H9 (cell line): ENCODE measurements at regions not wholly inside any gene's neighbourhood (a gene's known extent, or its start where the extent isn't known, plus 50 kb on each side); places are given as distances from the start of the nearest gene placed in this dataset.

Source experiments
- DNase-seq: peaks from one replicate; pipeline ENCODE4 v3.0.0-alpha.2; 2017
- H2AFZ ChIP-seq: one replicate; pipeline ENCODE4 v1.6.1; 2013; ENCODE audit warnings: mild to moderate bottlenecking, low read length, control low read depth, moderate library complexity
- H2AK5ac ChIP-seq: 2 replicates; pipeline ENCODE4 v1.6.1; 2013; ENCODE audit warnings: low read length, control low read depth, mixed read lengths; ENCODE audit not compliant: insufficient read length
- H2BK120ac ChIP-seq: one replicate; pipeline ENCODE4 v1.6.1; 2013; ENCODE audit warnings: low read depth, mild to moderate bottlenecking, low read length, control low read depth, inconsistent platforms; ENCODE audit not compliant: poor library complexity, severe bottlenecking
- H2BK12ac ChIP-seq: 2 replicates; pipeline ENCODE4 v1.6.1; 2013; ENCODE audit warnings: low read length, control low read depth, mixed read lengths, low read depth; ENCODE audit not compliant: insufficient read length
- H2BK15ac ChIP-seq: 2 replicates; pipeline ENCODE4 v1.6.1; 2013; ENCODE audit warnings: low read depth, low read length, control low read depth
- H2BK20ac ChIP-seq: one replicate; pipeline ENCODE4 v1.6.1; 2013; ENCODE audit warnings: low read depth, mild to moderate bottlenecking, low read length, control low read depth, inconsistent platforms; ENCODE audit not compliant: poor library complexity, severe bottlenecking
- H2BK5ac ChIP-seq: 2 replicates; pipeline ENCODE4 v1.6.1; 2013; ENCODE audit warnings: low read length, control low read depth, mixed read lengths; ENCODE audit not compliant: insufficient read length
- H3K14ac ChIP-seq: 2 replicates; pipeline ENCODE4 v1.6.1; 2013; ENCODE audit warnings: low read length, control low read depth; ENCODE audit not compliant: insufficient read depth
- H3K18ac ChIP-seq: 2 replicates; pipeline ENCODE4 v1.6.1; 2013; ENCODE audit warnings: low read depth, mild to moderate bottlenecking, mixed read lengths, low read length, control low read depth; ENCODE audit not compliant: insufficient read length
- H3K23ac ChIP-seq: 2 replicates; pipeline ENCODE4 v1.6.1; 2013; ENCODE audit warnings: low read length, control low read depth, mixed read lengths, low read depth; ENCODE audit not compliant: insufficient read length
- H3K23me2 ChIP-seq: 2 replicates; pipeline ENCODE4 v1.6.1; 2013; ENCODE audit warnings: low read depth, mild to moderate bottlenecking, mixed read lengths, low read length, control low read depth; ENCODE audit not compliant: insufficient read length, poor library complexity, severe bottlenecking
- H3K27ac ChIP-seq: 2 replicates; pipeline ENCODE4 v1.5.1; 2013; ENCODE audit warnings: low read length, control low read depth, mixed read lengths, low read depth; ENCODE audit not compliant: insufficient read length
- H3K27me3 ChIP-seq: 2 replicates; pipeline ENCODE4 v1.6.1; 2013; ENCODE audit warnings: low read length, control low read depth, inconsistent platforms; ENCODE audit not compliant: insufficient read depth
- H3K4ac ChIP-seq: 2 replicates; pipeline ENCODE4 v1.6.1; 2013; ENCODE audit warnings: low read depth, mild to moderate bottlenecking, control low read depth, inconsistent platforms, low read length, moderate library complexity
- H3K4me1 ChIP-seq: 2 replicates; pipeline ENCODE4 v1.6.1; 2013; ENCODE audit warnings: low read length, control low read depth, inconsistent platforms; ENCODE audit not compliant: insufficient read depth
- H3K4me2 ChIP-seq: 2 replicates; pipeline ENCODE4 v1.6.1; 2013; ENCODE audit warnings: low read length, control low read depth, mixed read lengths; ENCODE audit not compliant: insufficient read length, insufficient read depth
- H3K56ac ChIP-seq: 2 replicates; pipeline ENCODE4 v1.6.1; 2013; ENCODE audit warnings: low read depth, mild to moderate bottlenecking, mixed read lengths, low read length, control low read depth; ENCODE audit not compliant: insufficient read length
- H3K79me1 ChIP-seq: 2 replicates; pipeline ENCODE4 v1.6.1; 2013; ENCODE audit warnings: low read depth, mild to moderate bottlenecking, moderate library complexity, low read length, control low read depth, inconsistent platforms; ENCODE audit not compliant: insufficient read depth, poor library complexity, severe bottlenecking
- H3K79me2 ChIP-seq: 2 replicates; pipeline ENCODE4 v1.6.1; 2013; ENCODE audit warnings: low read length, control low read depth, inconsistent platforms; ENCODE audit not compliant: insufficient read depth
- H3K9ac ChIP-seq: 2 replicates; pipeline ENCODE4 v1.6.1; 2013; ENCODE audit warnings: low read length, control low read depth, mixed read lengths; ENCODE audit not compliant: insufficient read length; ENCODE audit errors: extremely low read depth
- H3K9me3 ChIP-seq: one replicate; pipeline ENCODE4 v1.6.1; 2013; ENCODE audit warnings: low read depth, low read length, inconsistent platforms; ENCODE audit not compliant: control insufficient read depth
- H3T11ph ChIP-seq: one replicate; pipeline ENCODE4 v1.6.1; 2013; ENCODE audit warnings: mild to moderate bottlenecking, low read length, control low read depth, inconsistent platforms
- H4K20me1 ChIP-seq: one replicate; pipeline ENCODE4 v1.6.1; 2013; ENCODE audit not compliant: control insufficient read depth, insufficient read length, insufficient read depth
- H4K5ac ChIP-seq: 2 replicates; pipeline ENCODE4 v1.6.1; 2013; ENCODE audit warnings: low read depth, mild to moderate bottlenecking, mixed read lengths, low read length, control low read depth; ENCODE audit not compliant: insufficient read length
- H4K8ac ChIP-seq: replicated peaks from 2 replicates; pipeline ENCODE4 v1.6.1; 2013; ENCODE audit warnings: low read length, control low read depth, mixed read lengths, low read depth; ENCODE audit not compliant: insufficient read length
- H4K91ac ChIP-seq: 2 replicates; pipeline ENCODE4 v1.6.1; 2013; ENCODE audit warnings: low read depth, mild to moderate bottlenecking, moderate library complexity, mixed read lengths, low read length, control low read depth; ENCODE audit not compliant: insufficient read length
- H3K27ac Mint-ChIP-seq, 3 experiments: 2 replicates in 2 of 3; 3 replicates in 1 of 3; pipeline ENCODE4 v1.8.0; 2020 to 2021; ENCODE audit warnings: mixed read lengths in 3 of 3, mild to moderate bottlenecking in 1 of 3, moderate library complexity in 1 of 3
- H3K27me3 Mint-ChIP-seq: 2 replicates; pipeline ENCODE4 v1.8.0; 2021; ENCODE audit warnings: low read depth, mild to moderate bottlenecking, moderate library complexity, mixed read lengths
- H3K36me3 Mint-ChIP-seq, 3 experiments: 2 replicates in 2 of 3; 3 replicates in 1 of 3; pipeline ENCODE4 v1.8.0; 2020 to 2021; ENCODE audit warnings: low read depth in 3 of 3, mixed read lengths in 3 of 3; ENCODE audit not compliant: insufficient read depth in 1 of 3
- H3K4me1 Mint-ChIP-seq, 2 experiments: 2 replicates each; pipeline ENCODE4 v1.8.0; 2020; ENCODE audit warnings: mixed read lengths in 2 of 2
- H3K4me3 Mint-ChIP-seq, 2 experiments: 2 replicates in 1 of 2; 3 replicates in 1 of 2; pipeline ENCODE4 v1.8.0; 2020 to 2021; ENCODE audit warnings: mild to moderate bottlenecking in 2 of 2, mixed read lengths in 2 of 2, moderate library complexity in 1 of 2
- H3K9me3 Mint-ChIP-seq, 2 experiments: 2 replicates in 1 of 2; 3 replicates in 1 of 2; pipeline ENCODE4 v1.8.0; 2020; ENCODE audit warnings: mild to moderate bottlenecking in 2 of 2, mixed read lengths in 2 of 2, moderate library complexity in 1 of 2
- WGBS: extraction: QIAGEN DNeasy Blood & Tissue Kit; methylation state at CpG from one replicate; pipeline ENCODE4 v1.1.7; 2013; ENCODE audit warnings: missing lambda C conversion rate, low lambda C conversion rate, mixed read lengths; ENCODE audit not compliant: insufficient read length; ENCODE audit errors: extremely low coverage; 5-methylcytosine and 5-hydroxymethylcytosine counted together
- TF ChIP-seq, protein P1 (sequence below): fragments of 200-600 bp; sonication (generic); conservative IDR thresholded peaks from 3 replicates; pipeline ENCODE4 v1.8.0; 2021; ENCODE audit warnings: antibody characterized with exemption, mild to moderate bottlenecking

DNA sequence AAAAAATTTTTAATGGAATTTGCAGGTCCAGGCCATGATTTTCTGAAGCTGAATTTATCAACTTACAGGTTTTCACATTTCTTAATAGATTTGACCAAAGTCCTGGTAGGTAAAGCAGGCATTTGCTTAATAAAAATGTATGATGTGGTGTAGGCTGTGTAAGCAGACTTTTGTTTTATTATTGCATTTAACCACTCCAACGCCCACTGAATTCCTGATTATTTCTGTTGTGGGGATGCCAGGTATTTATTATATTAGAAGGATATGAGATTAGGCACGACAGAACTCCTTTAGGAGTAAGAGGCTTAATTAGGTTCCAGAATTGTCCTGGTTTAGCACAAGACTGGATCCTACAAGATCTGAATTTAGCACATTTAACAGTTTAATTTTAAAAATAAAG is 111.1 kb downstream of the ADCYAP1 start:
- H3K27me3 Mint-ChIP-seq = peaks cover 23% of the 10 kb centered on the region
- H3K9me3 Mint-ChIP-seq = no peaks in the 10 kb centered on the region
- Histone ChIP-seq H4K5ac (no peak overlapping the region), H2AFZ (no peak overlapping the region), H4K20me1 (no peaks in the 10 kb centered on the region), H3K56ac (no peak overlapping the region), H3K27ac (no peak overlapping the region), H3K9ac (no peak overlapping the region), H4K8ac (no peak overlapping the region), H2BK12ac (no peak overlapping the region), H2BK5ac (no peak overlapping the region), H3K14ac (no peak overlapping the region), H3K9me3 (no peaks in the 10 kb centered on the region), H4K91ac (no peak overlapping the region), H3K23me2 (no peaks in the 10 kb centered on the region), H3K4ac (no peak overlapping the region), H3K4me2 (no peak overlapping the region), H3K23ac (no peak overlapping the region), H2BK15ac (no peak overlapping the region), H2AK5ac (no peak overlapping the region), H3T11ph (no peak overlapping the region), H3K4me1 (peaks cover 11% of the 10 kb centered on the region; the same call in 1 of the 2 replicates), H2BK120ac (no peak overlapping the region), H3K79me2 (no peaks in the 10 kb centered on the region; the same call in 1 of the 2 replicates), H2BK20ac (no peak overlapping the region), H3K18ac (no peak overlapping the region), H3K79me1 (no peaks in the 10 kb centered on the region), H3K27me3 (peaks cover 4% of the 10 kb centered on the region; the same call in 1 of the 2 replicates)
- peaks cover 46 to 63% of the 10 kb centered on the region in 2 experiments for H3K4me1 Mint-ChIP-seq
- TF ChIP-seq, protein P1, sequence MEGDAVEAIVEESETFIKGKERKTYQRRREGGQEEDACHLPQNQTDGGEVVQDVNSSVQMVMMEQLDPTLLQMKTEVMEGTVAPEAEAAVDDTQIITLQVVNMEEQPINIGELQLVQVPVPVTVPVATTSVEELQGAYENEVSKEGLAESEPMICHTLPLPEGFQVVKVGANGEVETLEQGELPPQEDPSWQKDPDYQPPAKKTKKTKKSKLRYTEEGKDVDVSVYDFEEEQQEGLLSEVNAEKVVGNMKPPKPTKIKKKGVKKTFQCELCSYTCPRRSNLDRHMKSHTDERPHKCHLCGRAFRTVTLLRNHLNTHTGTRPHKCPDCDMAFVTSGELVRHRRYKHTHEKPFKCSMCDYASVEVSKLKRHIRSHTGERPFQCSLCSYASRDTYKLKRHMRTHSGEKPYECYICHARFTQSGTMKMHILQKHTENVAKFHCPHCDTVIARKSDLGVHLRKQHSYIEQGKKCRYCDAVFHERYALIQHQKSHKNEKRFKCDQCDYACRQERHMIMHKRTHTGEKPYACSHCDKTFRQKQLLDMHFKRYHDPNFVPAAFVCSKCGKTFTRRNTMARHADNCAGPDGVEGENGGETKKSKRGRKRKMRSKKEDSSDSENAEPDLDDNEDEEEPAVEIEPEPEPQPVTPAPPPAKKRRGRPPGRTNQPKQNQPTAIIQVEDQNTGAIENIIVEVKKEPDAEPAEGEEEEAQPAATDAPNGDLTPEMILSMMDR = no peak
- H3K36me3 Mint-ChIP-seq = peaks cover 0 to 7% (median 0%) of the 10 kb centered on the region in 3 experiments; a peak in 1 of 7 replicates
- WGBS = no CpG with 5 or more reads among the region's 2 CpGs
- DNase-seq = no peak
- H3K27ac Mint-ChIP-seq = no peak overlapping the region
- no peak overlapping the region for H3K4me3 Mint-ChIP-seq
